Adipocyte (in vitro differentiated cells): ENCODE measurements at regions not wholly inside any gene's neighbourhood (a gene's known extent, or its start where the extent isn't known, plus 50 kb on each side); places are given as distances from the start of the nearest gene placed in this dataset.

ENCODE experiments used
- DNase-seq: peaks from one replicate; pipeline ENCODE4 v3.0.0-alpha.2; 2015; ENCODE audit warnings: low read depth
- H3K27me3 ChIP-seq: replicated peaks from 2 replicates; pipeline ENCODE4 v1.7.0; 2013; ENCODE audit warnings: mild to moderate bottlenecking, low read length, moderate library complexity; ENCODE audit not compliant: control insufficient read depth, insufficient read depth
- H3K36me3 ChIP-seq: 2 replicates; pipeline ENCODE4 v1.7.0; 2013; ENCODE audit warnings: low read length, mild to moderate bottlenecking, moderate library complexity; ENCODE audit not compliant: control insufficient read depth, insufficient read depth, severe bottlenecking
- H3K4me1 ChIP-seq: 2 replicates; pipeline ENCODE4 v1.7.0; 2013; ENCODE audit warnings: mild to moderate bottlenecking, low read length, moderate library complexity; ENCODE audit not compliant: control insufficient read depth, insufficient read depth
- H3K4me3 ChIP-seq: 2 replicates; pipeline ENCODE4 v1.7.0; 2013; ENCODE audit warnings: mild to moderate bottlenecking, low read length, moderate library complexity
- H3K9ac ChIP-seq: 2 replicates; pipeline ENCODE4 v1.7.0; 2013; ENCODE audit warnings: mild to moderate bottlenecking, low read length, moderate library complexity
- H3K9me3 ChIP-seq: 2 replicates; pipeline ENCODE4 v1.7.0; 2013; ENCODE audit warnings: mild to moderate bottlenecking, low read length, moderate library complexity; ENCODE audit not compliant: control insufficient read depth

DNA sequence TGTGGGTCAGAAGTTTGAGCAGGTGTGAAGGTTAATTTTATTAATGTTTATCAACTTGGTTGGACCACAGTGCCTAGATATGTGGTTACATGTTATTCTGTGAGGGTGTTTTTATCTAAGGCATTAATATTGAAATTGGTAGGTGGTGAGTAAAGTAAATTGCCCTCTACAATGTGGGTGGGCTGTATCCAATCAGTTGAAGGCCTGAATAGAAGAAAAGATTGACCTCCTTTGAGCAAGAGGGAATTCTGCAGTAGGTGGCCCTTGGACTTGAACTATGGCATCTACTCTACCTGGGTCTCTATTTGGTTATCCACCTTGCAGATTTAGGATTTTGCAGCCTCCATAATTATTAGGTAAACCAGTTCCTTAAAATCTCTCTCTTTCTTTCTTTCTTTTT is 356.8 kb upstream of the EEF2KMT start:
- H3K9me3 ChIP-seq: no peaks in the 10 kb centered on the region
- no peak for DNase-seq
- H3K27me3 ChIP-seq: no peaks in the 10 kb centered on the region
- no peak overlapping the region for H3K4me3 ChIP-seq
- H3K4me1 ChIP-seq: no peaks in the 10 kb centered on the region
- H3K9ac ChIP-seq: no peak overlapping the region
- no peaks in the 10 kb centered on the region for H3K36me3 ChIP-seq

DNA sequence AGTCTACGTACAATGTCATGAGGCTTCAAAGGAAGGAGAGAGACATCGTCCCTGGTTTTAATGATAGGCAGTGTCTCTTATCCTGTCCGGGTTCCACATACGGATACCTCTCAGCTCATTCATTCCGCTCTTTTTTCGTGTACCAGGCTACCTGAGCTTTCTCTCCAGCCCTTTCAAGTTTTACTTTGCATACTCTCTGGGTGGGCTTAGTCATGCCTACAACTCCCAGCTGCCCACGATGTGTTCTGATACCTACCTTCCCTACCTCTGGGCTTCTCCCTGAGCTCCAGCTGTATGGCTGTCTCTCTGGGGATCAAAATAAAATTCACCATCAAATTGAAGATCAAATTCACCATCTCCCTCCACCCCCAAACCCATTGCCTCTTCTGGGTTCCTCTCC is 354.0 kb upstream of the EEF2KMT start:
- H3K9ac ChIP-seq: no peak overlapping the region
- no peaks in the 10 kb centered on the region for H3K9me3 ChIP-seq
- no peaks in the 10 kb centered on the region for H3K36me3 ChIP-seq
- no peaks in the 10 kb centered on the region for H3K27me3 ChIP-seq
- DNase-seq: no peak
- H3K4me3 ChIP-seq: no peak overlapping the region
- H3K4me1 ChIP-seq: no peaks in the 10 kb centered on the region

DNA sequence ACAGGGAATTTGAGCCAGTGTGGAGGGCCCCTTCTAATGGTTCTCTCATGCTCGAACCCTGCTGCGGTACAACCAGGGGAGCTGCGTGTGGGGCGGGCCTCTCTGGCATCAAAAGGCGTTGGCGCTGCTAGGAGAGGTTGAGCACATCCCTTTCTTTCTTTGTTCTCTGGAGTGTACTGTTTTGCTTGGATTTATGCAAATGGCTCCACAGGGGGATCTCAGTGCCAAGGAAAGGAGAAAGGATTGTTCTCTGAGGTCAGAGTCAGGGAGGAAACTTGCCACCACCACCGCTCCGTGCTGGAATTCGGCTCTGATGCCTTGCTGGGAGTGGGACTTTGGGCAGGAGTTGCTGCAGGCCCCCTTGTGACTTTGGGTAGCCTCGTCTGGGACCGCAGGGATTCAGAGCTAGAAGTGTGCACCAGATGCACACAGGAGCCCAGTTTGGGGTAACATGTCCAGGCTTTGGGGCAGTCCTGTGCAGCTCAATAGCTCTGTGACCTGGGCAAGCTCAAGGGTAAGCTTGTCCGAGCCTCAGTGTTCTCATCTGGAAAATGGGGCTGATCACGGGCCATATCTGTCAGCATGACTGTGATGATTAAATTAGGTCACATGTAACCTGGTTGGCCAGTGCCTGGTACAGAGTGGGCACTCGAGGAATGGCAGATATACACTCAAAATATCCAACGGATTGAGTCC is 353.0 kb upstream of the EEF2KMT start:
- no peak for DNase-seq
- Histone ChIP-seq H3K9me3 (no peaks in the 10 kb centered on the region), H3K4me1 (no peaks in the 10 kb centered on the region), H3K4me3 (no peak overlapping the region), H3K27me3 (no peaks in the 10 kb centered on the region), H3K9ac (no peak overlapping the region), H3K36me3 (no peaks in the 10 kb centered on the region)

DNA sequence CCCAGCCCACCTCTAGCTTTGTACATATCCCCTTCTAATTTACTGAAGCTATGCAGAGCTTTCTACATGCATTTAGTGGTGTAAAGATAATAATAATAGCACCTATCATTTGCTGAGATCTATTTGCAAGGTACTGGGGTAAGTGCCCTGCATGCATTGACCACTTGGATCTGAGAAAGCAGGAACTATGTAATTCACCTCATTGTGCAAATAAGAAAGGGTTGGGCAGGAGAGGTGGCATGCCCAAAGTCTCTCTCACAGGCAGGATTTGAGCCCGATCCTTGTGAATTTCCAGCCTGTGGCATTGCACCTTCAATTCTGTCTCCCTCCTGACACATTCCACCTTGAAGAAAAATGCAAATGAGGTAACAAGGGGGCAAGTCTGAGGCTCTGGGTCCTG is 352.3 kb upstream of the EEF2KMT start:
- DNase-seq: no peak
- Histone ChIP-seq H3K9me3 (no peaks in the 10 kb centered on the region), H3K36me3 (no peaks in the 10 kb centered on the region), H3K4me1 (no peaks in the 10 kb centered on the region), H3K4me3 (no peak overlapping the region), H3K9ac (no peak overlapping the region), H3K27me3 (no peaks in the 10 kb centered on the region)

DNA sequence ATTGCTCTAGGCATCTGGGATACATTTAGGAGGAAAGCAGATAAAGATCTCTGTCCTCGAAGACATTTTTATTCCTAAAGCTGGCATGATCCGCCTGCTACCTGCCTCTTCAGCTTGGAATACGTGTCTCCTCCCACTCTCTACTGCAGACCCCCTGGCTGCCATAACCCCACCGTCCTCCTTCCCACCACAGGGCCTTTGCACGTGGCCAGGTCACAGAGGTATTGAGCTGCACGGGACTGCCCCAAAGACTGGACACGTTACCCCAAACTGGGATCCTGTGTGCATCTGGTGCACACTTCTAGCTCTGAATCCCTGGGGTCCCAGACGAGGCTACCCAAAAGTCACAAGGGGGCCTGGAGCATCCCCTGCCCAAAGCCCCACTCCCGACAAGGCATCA is 351.2 kb upstream of the EEF2KMT start:
- no peak overlapping the region for H3K4me3 ChIP-seq
- no peaks in the 10 kb centered on the region for H3K27me3 ChIP-seq

DNA sequence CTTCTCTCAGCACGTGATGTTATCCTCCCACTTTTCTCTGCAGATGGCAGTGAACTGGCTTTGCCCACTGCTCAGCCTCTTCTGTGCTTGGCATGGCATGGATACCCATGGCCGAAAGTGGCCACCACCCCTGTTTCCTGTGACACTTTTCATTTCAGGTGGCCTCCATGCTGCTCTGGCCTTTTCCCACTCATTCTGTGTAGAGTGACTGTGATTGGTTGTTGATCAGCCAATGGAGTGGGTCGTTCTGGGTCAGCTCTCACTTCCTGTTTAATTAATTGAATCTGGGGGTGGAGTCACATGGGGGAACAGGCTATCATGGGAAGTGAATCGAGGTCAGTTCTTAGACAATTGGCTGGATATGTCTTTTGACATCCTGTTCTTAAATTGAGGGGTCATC is 350.1 kb upstream of the EEF2KMT start:
- H3K36me3 ChIP-seq: no peaks in the 10 kb centered on the region
- no peaks in the 10 kb centered on the region for H3K9me3 ChIP-seq
- no peaks in the 10 kb centered on the region for H3K4me1 ChIP-seq
- no peak overlapping the region for H3K9ac ChIP-seq
- H3K27me3 ChIP-seq: no peaks in the 10 kb centered on the region
- DNase-seq: no peak
- H3K4me3 ChIP-seq: no peak overlapping the region

More for the DNA sequence above, 351.2 kb upstream of the EEF2KMT start:
- Histone ChIP-seq H3K36me3 (no peaks in the 10 kb centered on the region), H3K9ac (no peak overlapping the region), H3K9me3 (no peaks in the 10 kb centered on the region), H3K4me1 (no peaks in the 10 kb centered on the region)
- no peak for DNase-seq

DNA sequence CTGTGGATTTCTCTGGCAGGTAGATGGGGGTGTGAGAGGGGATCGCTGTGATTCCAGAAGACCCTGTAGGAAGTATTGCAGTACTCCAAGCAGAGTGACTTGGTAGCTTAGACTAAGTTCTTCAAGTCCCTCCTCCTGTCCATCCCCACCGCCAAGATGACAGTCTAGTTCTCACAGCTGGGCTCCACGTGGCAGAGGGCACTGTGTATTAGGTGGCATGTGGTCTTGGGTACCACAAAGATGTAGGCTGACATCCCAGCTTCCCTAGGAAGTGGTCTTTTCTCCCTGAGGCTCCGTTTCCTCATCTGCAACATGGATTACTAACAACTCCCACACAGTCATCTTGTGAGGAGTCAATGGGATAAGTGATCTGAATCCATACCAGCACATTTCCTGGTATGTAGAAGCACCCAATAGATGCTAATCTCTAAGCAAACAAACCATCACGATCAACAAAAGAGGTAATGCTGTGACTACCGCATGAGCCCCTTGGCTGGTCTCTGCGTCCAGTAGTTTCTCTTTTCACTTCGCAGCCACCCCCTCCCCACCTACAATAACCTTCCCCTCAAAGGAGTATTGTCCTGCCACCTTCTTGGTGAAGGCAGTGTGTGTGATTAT is 349.1 kb upstream of the EEF2KMT start:
- H3K4me1 ChIP-seq: no peaks in the 10 kb centered on the region
- DNase-seq: no peak
- no peaks in the 10 kb centered on the region for H3K9me3 ChIP-seq
- H3K4me3 ChIP-seq: no peak overlapping the region
- H3K27me3 ChIP-seq: no peaks in the 10 kb centered on the region
- H3K36me3 ChIP-seq: no peaks in the 10 kb centered on the region
- H3K9ac ChIP-seq: no peak overlapping the region

DNA sequence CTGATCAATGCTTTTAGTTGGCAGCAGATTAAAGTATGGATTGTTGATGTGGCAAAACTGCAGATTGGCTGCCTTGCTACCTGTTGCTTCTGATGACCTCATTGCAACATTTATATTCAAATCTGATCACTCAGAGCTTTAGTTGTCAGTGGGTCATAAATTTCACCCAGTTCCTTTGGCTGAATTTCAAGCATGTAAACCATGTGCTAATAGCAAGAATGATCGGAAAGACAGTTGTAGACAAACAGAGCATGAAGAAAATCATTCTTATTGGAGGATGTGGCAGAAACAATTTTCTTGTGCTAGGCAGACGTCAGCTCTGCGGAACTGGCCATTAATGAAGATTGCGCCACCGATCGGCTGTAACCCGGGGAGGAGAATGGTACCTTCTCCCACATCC is 346.6 kb upstream of the EEF2KMT start:
- Histone ChIP-seq H3K4me3 (no peak overlapping the region), H3K36me3 (no peaks in the 10 kb centered on the region), H3K27me3 (no peaks in the 10 kb centered on the region), H3K9me3 (no peaks in the 10 kb centered on the region), H3K4me1 (no peaks in the 10 kb centered on the region), H3K9ac (no peak overlapping the region)
- DNase-seq: no peak

DNA sequence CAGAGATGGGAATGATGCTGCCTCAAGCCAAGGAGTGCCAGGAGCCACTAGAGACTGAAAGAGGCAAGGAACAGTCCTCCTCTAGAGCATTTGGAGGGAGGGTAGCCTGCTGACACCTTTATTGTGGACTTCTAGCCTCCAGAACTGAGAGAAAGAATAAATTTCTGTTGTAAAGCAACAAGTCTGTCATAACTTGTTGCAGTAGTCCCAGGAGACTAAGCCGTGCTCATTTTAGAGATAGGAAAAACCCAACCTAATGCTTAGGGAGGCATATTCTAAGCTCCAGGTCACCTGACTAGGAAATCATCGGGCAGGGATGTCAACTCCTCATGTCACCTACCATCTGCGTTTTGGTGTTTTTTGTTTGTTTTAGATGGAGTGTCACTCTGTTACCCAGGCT is 345.4 kb upstream of the EEF2KMT start:
- no peaks in the 10 kb centered on the region for H3K4me1 ChIP-seq
- no peak overlapping the region for H3K9ac ChIP-seq
- no peak for DNase-seq
- H3K36me3 ChIP-seq: no peaks in the 10 kb centered on the region
- no peaks in the 10 kb centered on the region for H3K9me3 ChIP-seq
- H3K4me3 ChIP-seq: no peak overlapping the region
- H3K27me3 ChIP-seq: no peaks in the 10 kb centered on the region

DNA sequence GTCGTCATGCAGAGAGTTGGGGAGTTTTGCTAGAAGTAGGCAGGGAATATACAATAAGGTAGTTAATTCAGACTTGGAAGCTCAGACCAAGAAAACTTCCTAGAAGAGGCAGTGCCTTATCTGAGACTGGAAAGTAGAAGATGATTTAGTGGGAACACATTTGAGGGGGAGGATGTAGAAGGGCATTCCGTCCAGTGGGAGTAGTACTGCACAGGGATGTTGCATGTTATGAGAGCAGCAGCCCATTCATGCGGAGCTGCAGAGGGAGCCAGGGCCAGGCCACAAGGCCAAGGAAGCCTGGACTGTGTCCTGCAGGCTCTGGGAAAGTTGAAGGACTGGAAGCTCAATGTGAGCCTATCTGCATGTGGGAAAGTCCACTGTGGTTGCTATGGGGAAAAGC is 344.5 kb upstream of the EEF2KMT start:
- H3K9me3 ChIP-seq: no peaks in the 10 kb centered on the region
- no peak overlapping the region for H3K9ac ChIP-seq
- no peak overlapping the region for H3K4me3 ChIP-seq
- no peaks in the 10 kb centered on the region for H3K27me3 ChIP-seq
- no peaks in the 10 kb centered on the region for H3K36me3 ChIP-seq
- H3K4me1 ChIP-seq: no peaks in the 10 kb centered on the region
- no peak for DNase-seq

DNA sequence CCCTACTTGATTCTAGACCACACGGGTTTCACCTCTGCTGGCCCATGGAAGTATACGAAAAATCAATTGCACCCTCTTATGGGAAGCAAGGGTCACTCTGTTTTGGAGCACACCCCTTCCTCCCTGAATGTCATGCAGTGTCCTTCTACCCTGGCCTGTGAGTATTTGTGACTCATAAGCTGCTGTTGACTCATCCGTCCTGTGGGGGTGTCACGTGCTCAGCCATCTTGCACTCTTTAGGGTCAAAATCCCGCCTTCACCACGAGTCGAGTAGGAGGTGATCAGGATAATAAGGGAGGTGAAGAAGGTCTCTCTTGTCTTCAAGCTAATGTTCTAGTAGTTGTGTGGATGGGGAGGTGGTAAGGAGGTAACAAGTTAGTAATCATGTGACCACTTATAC is 341.0 kb upstream of the EEF2KMT start:
- no peaks in the 10 kb centered on the region for H3K27me3 ChIP-seq
- no peaks in the 10 kb centered on the region for H3K36me3 ChIP-seq
- H3K4me3 ChIP-seq: no peak overlapping the region
- no peak for DNase-seq
- no peaks in the 10 kb centered on the region for H3K4me1 ChIP-seq
- no peak overlapping the region for H3K9ac ChIP-seq
- no peaks in the 10 kb centered on the region for H3K9me3 ChIP-seq

DNA sequence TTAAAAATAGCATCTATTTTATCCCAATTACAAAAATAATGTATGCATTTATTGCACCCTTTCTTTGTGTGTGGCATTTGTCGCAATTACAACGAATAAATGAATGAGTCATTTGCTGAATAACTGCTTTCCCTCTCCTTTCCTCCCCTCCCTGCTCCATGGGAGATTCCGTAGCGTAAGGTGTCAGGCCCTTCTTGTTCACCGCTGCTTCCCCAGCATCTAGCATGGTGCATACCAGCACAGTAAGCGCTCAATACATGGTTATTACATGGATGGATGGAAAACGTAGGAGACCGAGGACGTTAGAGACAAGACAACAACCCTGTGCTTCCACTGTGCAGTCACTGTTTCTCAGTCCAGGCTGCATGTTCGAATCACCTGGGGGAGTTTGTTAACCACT is 336.0 kb upstream of the EEF2KMT start:
- DNase-seq: no peak
- Histone ChIP-seq H3K4me1 (no peaks in the 10 kb centered on the region), H3K9ac (no peak overlapping the region), H3K4me3 (no peak overlapping the region), H3K9me3 (no peaks in the 10 kb centered on the region), H3K27me3 (no peaks in the 10 kb centered on the region), H3K36me3 (no peaks in the 10 kb centered on the region)
